K562 (cell line): ENCODE measurements at regions not wholly inside any gene's neighbourhood (a gene's known extent, or its start where the extent isn't known, plus 50 kb on each side); places are given as distances from the start of the nearest gene placed in this dataset.
A peak's percentile ranks its signal among the peaks of the same experiment; 100 is the strongest.

ENCODE experiments used
- ATAC-seq: fragments of 200-7000 bp; cut with Tn5 transposase; 3 replicates; pipeline ENCODE4 v1.9.1; 2020; ENCODE audit warnings: moderate library complexity
- BruUV-seq: library from RNA; stranded (reverse); fragments of 400-500 nt; replicated peaks from 2 replicates; lab custom pipeline; 2021; lab: Mats Ljungman, UMichigan
- CTCF ChIA-PET: fragments of 300-600 bp; formaldehyde crosslinking; extraction: SDS; loops from one replicate; lab custom pipeline; 2021; ENCODE audit warnings: low intra/inter-chr PET ratio; lab: Yijun Ruan, JAX
- POLR2A ChIA-PET: fragments of 300-600, 350-650 bp; sonication (Branson Sonifier 250); formaldehyde crosslinking; extraction: SDS; loops from one replicate; lab custom pipeline; 2021; ENCODE audit warnings: antibody characterized with exemption, inconsistent platforms; lab: Yijun Ruan, JAX
- DNase-seq, 4 experiments: peaks; one replicate each; pipeline versions ENCODE4 v3.0.0 to v3.0.0-alpha.2; 2011 to 2018; ENCODE audit warnings: low spot score in 3 of 4, mixed read lengths in 3 of 4; ENCODE audit errors: extremely low read depth in 1 of 4
- FAIRE-seq: peaks from 2 replicates; lab custom pipeline; 2011; peaks lifted over from hg19 to GRCh38; lab: Jason Lieb, UNC
- H2AFZ ChIP-seq: 2 replicates; pipeline ENCODE4 v1.6.0; 2011; ENCODE audit warnings: low read depth, low read length, control low read depth, inconsistent platforms
- H3K27ac ChIP-seq: fragments of 200-600 bp; 3 replicates; pipeline ENCODE4 v1.8.0; 2011; ENCODE audit warnings: low read depth, mild to moderate bottlenecking, control low read depth, inconsistent platforms, low read length, moderate library complexity, mixed read lengths; ENCODE audit errors: extremely low read depth
- H3K27me3 ChIP-seq, 2 experiments: fragments of 300-600 bp in 1 of 2; 2 replicates in 1 of 2; 3 replicates in 1 of 2; pipeline versions ENCODE4 v1.6.0 to v1.8.0; 2011; ENCODE audit warnings: inconsistent platforms in 2 of 2, low read length in 2 of 2, mild to moderate bottlenecking in 1 of 2, mixed read lengths in 1 of 2, moderate library complexity in 1 of 2; ENCODE audit not compliant: control insufficient read depth in 2 of 2, insufficient read depth in 2 of 2
- H3K36me3 ChIP-seq: fragments of 300-600 bp; 3 replicates; pipeline ENCODE4 v1.8.0; 2011; ENCODE audit warnings: mild to moderate bottlenecking, low read length, inconsistent platforms; ENCODE audit not compliant: control insufficient read depth, insufficient read depth
- H3K4me1 ChIP-seq, 2 experiments: fragments of 200-600 bp in 1 of 2; replicated peaks in 1 of 2; 2 replicates in 1 of 2; 3 replicates in 1 of 2; pipeline versions ENCODE4 v1.5.1 to v1.8.0; 2011; ENCODE audit warnings: inconsistent platforms in 2 of 2, low read length in 2 of 2, mild to moderate bottlenecking in 1 of 2, mixed read lengths in 1 of 2, moderate library complexity in 1 of 2; ENCODE audit not compliant: control insufficient read depth in 2 of 2, insufficient read depth in 2 of 2
- H3K4me2 ChIP-seq: 2 replicates; pipeline ENCODE4 v1.6.1; 2011; ENCODE audit warnings: low read length, control low read depth, inconsistent platforms, mixed read lengths; ENCODE audit not compliant: insufficient read depth
- H3K4me3 ChIP-seq: fragments of 200-600 bp; sonication (generic), shearing (Covaris generic); 2 replicates; pipeline ENCODE4 v1.5.1; 2016; ENCODE audit warnings: control low read depth, inconsistent platforms
- H3K79me2 ChIP-seq: fragments of 200-600 bp; 3 replicates; pipeline ENCODE4 v1.8.0; 2011; ENCODE audit warnings: low read length, inconsistent platforms; ENCODE audit not compliant: control insufficient read depth, insufficient read depth
- H3K9ac ChIP-seq, 2 experiments: 2 replicates each; pipeline versions ENCODE4 v1.6.0 to v1.6.1; 2011; ENCODE audit warnings: low read depth in 2 of 2, low read length in 2 of 2, control low read depth in 1 of 2, inconsistent platforms in 1 of 2, mild to moderate bottlenecking in 1 of 2, mixed read lengths in 1 of 2; ENCODE audit not compliant: insufficient read depth in 1 of 2
- H3K9me1 ChIP-seq: one replicate; pipeline ENCODE4 v1.6.0; 2011; ENCODE audit warnings: inconsistent platforms, mild to moderate bottlenecking, low read length, moderate library complexity; ENCODE audit not compliant: control insufficient read depth, insufficient read depth
- H3K9me3 ChIP-seq: replicated peaks from 2 replicates; pipeline ENCODE4 v1.5.1; 2011; ENCODE audit warnings: low read depth, low read length, inconsistent platforms; ENCODE audit not compliant: control insufficient read depth, insufficient read depth
- H4K20me1 ChIP-seq: replicated peaks from 2 replicates; pipeline ENCODE4 v1.6.1; 2011; ENCODE audit warnings: low read length, inconsistent platforms, mixed read lengths; ENCODE audit not compliant: control insufficient read depth, insufficient read depth
- ARHGAP35 ChIP-seq: fragments of 450-650 bp; IDR thresholded peaks from 2 replicates; pipeline ENCODE4 v1.6.1; 2018; ENCODE audit not compliant: partially characterized antibody
- ATF1 ChIP-seq, 2 experiments: fragments of 450-650 bp in 1 of 2; IDR thresholded peaks; 2 replicates each; pipeline ENCODE4 v1.6.1; 2016; ENCODE audit warnings: missing compliant biosample characterization in 1 of 2, missing genetic modification characterization in 1 of 2
- BHLHE40 ChIP-seq: IDR thresholded peaks from 2 replicates; pipeline ENCODE4 v1.6.1; 2011; ENCODE audit warnings: low read length, improper control_type of control experiment
- CCNT2 ChIP-seq: IDR thresholded peaks from 2 replicates; pipeline ENCODE4 v1.6.1; 2011; ENCODE audit warnings: borderline replicate concordance, low read depth, mild to moderate bottlenecking, moderate library complexity, mixed read lengths, low read length; ENCODE audit not compliant: insufficient read length; ENCODE audit errors: extremely low read depth
- DACH1 ChIP-seq: fragments of 450-650 bp; IDR thresholded peaks from 2 replicates; pipeline ENCODE4 v1.6.1; 2018; ENCODE audit not compliant: partially characterized antibody
- DIDO1 ChIP-seq: fragments of 450-650 bp; IDR thresholded peaks from 2 replicates; pipeline ENCODE4 v1.6.1; 2016; ENCODE audit warnings: low read depth, missing biosample characterization, missing genetic modification characterization
- ESRRA ChIP-seq: fragments of 450-650 bp; IDR thresholded peaks from 2 replicates; pipeline ENCODE4 v1.6.1; 2014; ENCODE audit warnings: low read depth, mild to moderate bottlenecking, moderate library complexity, borderline replicate concordance
- GATAD2A ChIP-seq: fragments of 450-650 bp; IDR thresholded peaks from 2 replicates; pipeline ENCODE4 v1.6.1; 2017
- HMG20B ChIP-seq: fragments of 250-450 bp; sonication (Bioruptor Pico); IDR thresholded peaks from 2 replicates; pipeline ENCODE4 v1.5.0; 2021; ENCODE audit warnings: mild to moderate bottlenecking
- JUNB ChIP-seq: fragments of 450-650 bp; formaldehyde crosslinking; conservative IDR thresholded peaks from 2 replicates; pipeline ENCODE4 v1.4.0; 2020; ENCODE audit warnings: mild to moderate bottlenecking
- KLF13 ChIP-seq: fragments of 450-650 bp; IDR thresholded peaks from 2 replicates; pipeline ENCODE4 v1.6.1; 2016; ENCODE audit warnings: missing genetic modification characterization, low read depth, mild to moderate bottlenecking, missing compliant biosample characterization, moderate library complexity, borderline replicate concordance
- MTF1 ChIP-seq: fragments of 250-450 bp; sonication (Bioruptor Pico); IDR thresholded peaks from 2 replicates; pipeline ENCODE4 v1.9.0; 2021; ENCODE audit warnings: moderate library complexity, mild to moderate bottlenecking, inconsistent platforms, borderline replicate concordance
- MYBL2 ChIP-seq, 2 experiments: fragments of 450-650 bp in 1 of 2; sonication (generic) in 1 of 2; formaldehyde crosslinking in 1 of 2; IDR thresholded peaks; 2 replicates each; pipeline versions ENCODE4 v1.6.1 to v1.8.1; 2017 to 2022; ENCODE audit warnings: borderline replicate concordance in 1 of 2, inconsistent platforms in 1 of 2, low read depth in 1 of 2, mild to moderate bottlenecking in 1 of 2, missing genetic modification reagents in 1 of 2, moderate library complexity in 1 of 2
- NFE2L1 ChIP-seq: fragments of 450-650 bp; IDR thresholded peaks from 2 replicates; pipeline ENCODE4 v1.6.1; 2016; ENCODE audit warnings: missing genetic modification characterization, low read depth, mild to moderate bottlenecking, missing compliant biosample characterization, moderate library complexity, borderline replicate concordance
- RBM34 ChIP-seq: fragments of 200-400 bp; formaldehyde crosslinking; IDR thresholded peaks from 2 replicates; pipeline ENCODE4 v1.6.1; 2018; ENCODE audit warnings: low read length, borderline replicate concordance; ENCODE audit not compliant: insufficient read depth
- ZC3H11A ChIP-seq: IDR thresholded peaks from 2 replicates; pipeline ENCODE4 v1.6.1; 2012; ENCODE audit warnings: low read depth, low read length, improper control_type of control experiment
- ZFP30 ChIP-seq: fragments of 250-450 bp; sonication (Bioruptor Pico); IDR thresholded peaks from 2 replicates; pipeline ENCODE4 v1.8.0; 2022; ENCODE audit warnings: moderate library complexity, mild to moderate bottlenecking, inconsistent platforms, borderline replicate concordance
- ZNF224 ChIP-seq: sonication (generic); formaldehyde crosslinking; IDR thresholded peaks from 2 replicates; pipeline ENCODE4 v1.8.0; 2022; ENCODE audit warnings: mild to moderate bottlenecking, missing genetic modification reagents
- WGBS: fragments of 100-300 bp; shearing (Covaris generic); methylation state at CpG from one replicate; pipeline ENCODE4 v1.1.6; 2016; ENCODE audit warnings: low coverage, mixed read lengths; ENCODE audit not compliant: insufficient coverage; ENCODE audit errors: missing lambda C conversion rate; 5-methylcytosine and 5-hydroxymethylcytosine counted together
- in situ Hi-C: fragments of 300-500 bp; cut with MboI; formaldehyde crosslinking; loops from 4 replicates; pipeline ENCODE4 v1.15.0; 2018; ENCODE audit warnings: inconsistent platforms, mixed read lengths
- intact Hi-C: fragments of 100-400 bp; cut with micrococcal nuclease; formaldehyde crosslinking; loops from 2 replicates; pipeline ENCODE4 v1.14.2; 2022
- TF ChIP-seq, protein P1 (sequence below): fragments of 250-450 bp; sonication (Bioruptor Pico); IDR thresholded peaks from 2 replicates; pipeline ENCODE4 v1.8.0; 2022; ENCODE audit warnings: moderate library complexity, mild to moderate bottlenecking, inconsistent platforms

DNA sequence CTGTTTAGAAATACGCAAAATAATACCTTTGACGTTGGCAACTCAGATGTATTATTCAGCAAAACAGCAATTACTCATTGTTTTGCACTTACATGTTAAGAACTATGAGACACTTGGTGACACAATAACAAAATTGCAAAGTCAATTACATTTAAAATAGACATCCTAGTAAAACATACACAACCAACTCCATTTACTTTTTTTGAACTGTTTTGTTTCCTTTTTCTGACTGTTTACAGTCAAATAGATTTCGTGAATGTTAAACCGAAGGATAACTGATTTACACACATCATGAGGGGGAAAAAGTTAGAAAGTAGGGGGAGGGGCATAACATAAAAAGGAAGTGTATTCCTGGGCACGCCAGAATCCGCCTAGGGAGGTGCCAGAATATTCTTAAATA, 220.1 kb downstream of the MEF2C start:
- Histone ChIP-seq H3K4me1 (peaks cover 0 to 13% of the 10 kb centered on the region in 2 experiments; a peak in 2 of 5 replicates), H3K9ac (no peak overlapping the region), H3K27ac (no peak overlapping the region), H3K27me3 (peaks cover 10 to 25% of the 10 kb centered on the region in 2 experiments; a peak in 4 of 5 replicates), H4K20me1 (no peaks in the 10 kb centered on the region), H3K4me3 (no peak overlapping the region), H3K4me2 (no peak overlapping the region), H3K79me2 (no peaks in the 10 kb centered on the region), H3K36me3 (no peaks in the 10 kb centered on the region), H3K9me1 (no peaks in the 10 kb centered on the region), H3K9me3 (no peaks in the 10 kb centered on the region), H2AFZ (no peak overlapping the region)
- ChIA-PET CTCF (no interaction called here), POLR2A (no interaction called here)
- WGBS, result 3% methylated on average over 6 of the region's 6 CpGs
- intact Hi-C loops (no loop called here), in situ Hi-C loops (no loop called here)
- no peak for DNase-seq
- TF ChIP-seq ZFP30, result no peak
- TF ChIP-seq HMG20B, result no peak
- no peak for TF ChIP-seq ARHGAP35
- no peak for TF ChIP-seq GATAD2A
- no peak for TF ChIP-seq JUNB
- no peak for TF ChIP-seq NFE2L1
- no peak for TF ChIP-seq ATF1 (CRISPR knock-in tag; IDR thresholded peaks at IDR 0.05)
- no peak for TF ChIP-seq ATF1 (tag; IDR thresholded peaks at IDR 0.05)
- TF ChIP-seq DACH1, result no peak
- TF ChIP-seq, protein P1, sequence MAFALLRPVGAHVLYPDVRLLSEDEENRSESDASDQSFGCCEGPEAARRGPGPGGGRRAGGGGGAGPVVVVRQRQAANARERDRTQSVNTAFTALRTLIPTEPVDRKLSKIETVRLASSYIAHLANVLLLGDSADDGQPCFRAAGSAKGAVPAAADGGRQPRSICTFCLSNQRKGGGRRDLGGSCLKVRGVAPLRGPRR (CRISPR knock-in tag), result no peak
- TF ChIP-seq RBM34, result no peak
- no peak for TF ChIP-seq ZC3H11A
- no peak for TF ChIP-seq DIDO1 (tag)
- no peak for TF ChIP-seq ESRRA
- no peak for TF ChIP-seq MTF1 (CRISPR knock-in tag)
- no peak for TF ChIP-seq ZNF224 (CRISPR knock-in tag)
- TF ChIP-seq CCNT2, result no peak
- TF ChIP-seq KLF13 (tag), result no peak
- TF ChIP-seq MYBL2 (IDR thresholded peaks at IDR 0.05; ENCODE audit: low read depth), result no peak
- TF ChIP-seq MYBL2 (CRISPR knock-in tag; IDR thresholded peaks at IDR 0.05; ENCODE audit: borderline replicate concordance), result no peak
- TF ChIP-seq BHLHE40, result no peak
- no TSS peak for BruUV-seq
- no peak for ATAC-seq
- peak; percentile 32 for FAIRE-seq
